22Rv1 (cell line): ENCODE measurements at regions not wholly inside any gene's neighbourhood (a gene's known extent, or its start where the extent isn't known, plus 50 kb on each side); places are given as distances from the start of the nearest gene placed in this dataset.
"Not testable (repeated sequence)": the region's sequence is repeated elsewhere in the genome, so short reads cannot be mapped to it uniquely, and the experiment has no call there.

Experiments used
- H3K27ac ChIP-seq: fragments of 450-650 bp; 2 replicates; pipeline ENCODE4 v1.5.1; 2017
- ZFX ChIP-seq: fragments of 450-650 bp; IDR thresholded peaks from 2 replicates; pipeline ENCODE4 v1.6.1; 2017; ENCODE audit warnings: antibody characterized with exemption, borderline replicate concordance
- TF ChIP-seq, protein P1 (sequence below): fragments of 450-650 bp; IDR thresholded peaks from 2 replicates; pipeline ENCODE4 v1.5.1; 2017; ENCODE audit warnings: mild to moderate bottlenecking

DNA sequence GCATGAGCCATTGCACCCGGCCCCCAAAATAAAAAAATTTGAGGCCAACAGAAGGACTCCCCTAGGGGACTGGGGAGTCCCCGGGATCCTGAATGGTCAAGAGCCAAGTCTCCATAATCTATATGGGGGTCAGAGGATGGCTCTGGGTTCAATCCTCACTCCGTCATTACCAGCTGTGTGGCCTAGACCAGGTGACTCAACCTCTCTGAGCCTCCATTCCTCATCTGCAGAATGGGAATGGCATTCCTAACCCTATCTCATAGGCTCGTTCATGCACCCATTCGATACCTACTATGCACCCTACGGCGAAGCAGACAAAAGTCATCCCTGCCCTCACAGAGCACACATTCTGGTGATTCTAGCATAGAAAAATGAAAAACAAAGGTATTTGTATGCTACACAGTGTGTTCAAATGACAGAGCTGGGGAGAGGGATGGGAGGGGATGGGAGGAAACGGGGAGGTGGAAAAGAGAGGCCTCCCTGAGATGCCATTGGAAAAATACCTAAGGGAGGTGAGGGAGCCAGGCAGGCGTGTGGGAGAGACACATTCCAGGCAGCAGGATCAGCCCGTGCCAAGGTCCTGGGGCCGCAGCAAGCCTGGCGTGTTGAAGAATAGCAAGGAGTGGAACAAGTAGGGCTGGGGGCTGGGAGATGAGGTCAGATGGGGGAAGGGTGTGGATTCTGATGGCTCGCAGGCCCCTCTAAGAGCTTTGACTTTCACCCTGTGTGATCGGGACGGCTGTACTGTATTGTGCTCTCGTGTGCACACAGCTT lies 71.2 kb downstream of the RMI2 start:
- no peak overlapping the region for H3K27ac ChIP-seq
- TF ChIP-seq ZFX, result no peak
- TF ChIP-seq, protein P1, sequence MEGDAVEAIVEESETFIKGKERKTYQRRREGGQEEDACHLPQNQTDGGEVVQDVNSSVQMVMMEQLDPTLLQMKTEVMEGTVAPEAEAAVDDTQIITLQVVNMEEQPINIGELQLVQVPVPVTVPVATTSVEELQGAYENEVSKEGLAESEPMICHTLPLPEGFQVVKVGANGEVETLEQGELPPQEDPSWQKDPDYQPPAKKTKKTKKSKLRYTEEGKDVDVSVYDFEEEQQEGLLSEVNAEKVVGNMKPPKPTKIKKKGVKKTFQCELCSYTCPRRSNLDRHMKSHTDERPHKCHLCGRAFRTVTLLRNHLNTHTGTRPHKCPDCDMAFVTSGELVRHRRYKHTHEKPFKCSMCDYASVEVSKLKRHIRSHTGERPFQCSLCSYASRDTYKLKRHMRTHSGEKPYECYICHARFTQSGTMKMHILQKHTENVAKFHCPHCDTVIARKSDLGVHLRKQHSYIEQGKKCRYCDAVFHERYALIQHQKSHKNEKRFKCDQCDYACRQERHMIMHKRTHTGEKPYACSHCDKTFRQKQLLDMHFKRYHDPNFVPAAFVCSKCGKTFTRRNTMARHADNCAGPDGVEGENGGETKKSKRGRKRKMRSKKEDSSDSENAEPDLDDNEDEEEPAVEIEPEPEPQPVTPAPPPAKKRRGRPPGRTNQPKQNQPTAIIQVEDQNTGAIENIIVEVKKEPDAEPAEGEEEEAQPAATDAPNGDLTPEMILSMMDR, result no peak

- TF ChIP-seq ZFX, result no peak
- TF ChIP-seq, protein P1, result no peak
- H3K27ac ChIP-seq, result no peak overlapping the region
Measured at GRCh38 chr16:11417487-11417886, 72.2 kb downstream of the RMI2 start.

GRCh38 chr16:11418506-11418905 lies 73.2 kb downstream of the RMI2 start:
- TF ChIP-seq, protein P1, result no peak
- TF ChIP-seq ZFX, result no peak
- no peak overlapping the region for H3K27ac ChIP-seq

GRCh38 chr16:11420067-11420466 lies 74.8 kb downstream of the RMI2 start:
- not testable (repeated sequence) for H3K27ac ChIP-seq

DNA sequence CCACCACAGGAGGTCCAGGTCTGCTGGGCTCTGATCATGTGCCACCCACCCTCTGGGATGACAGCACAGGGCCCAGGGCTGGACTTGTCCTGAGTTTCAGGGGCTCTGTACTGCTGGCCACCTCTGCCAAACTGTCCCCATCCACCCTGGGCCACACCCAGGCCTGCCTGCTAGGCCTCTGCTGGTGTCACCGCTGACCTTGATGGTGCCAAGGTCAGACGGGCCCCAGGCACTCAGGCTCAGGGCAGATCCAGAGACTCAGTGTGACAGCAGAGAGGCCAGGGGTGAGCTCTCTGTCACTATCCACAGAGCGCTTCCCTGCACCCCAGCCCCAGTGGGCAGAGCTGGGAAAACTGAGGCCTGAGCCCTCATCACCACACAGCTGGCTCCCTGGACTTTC lies 75.6 kb downstream of the RMI2 start:
- no peak overlapping the region for H3K27ac ChIP-seq
- no peak for TF ChIP-seq ZFX
- TF ChIP-seq, protein P1, result no peak

- TF ChIP-seq ZFX, result no peak
- TF ChIP-seq, protein P1, result no peak
- H3K27ac ChIP-seq, result no peak overlapping the region
Measured at GRCh38 chr16:11422381-11423314, 77.4 kb downstream of the RMI2 start.

- TF ChIP-seq, protein P1, result no peak
- no peak for TF ChIP-seq ZFX
- H3K27ac ChIP-seq, result no peak overlapping the region
Measured at GRCh38 chr16:11423315-11424117, 78.3 kb downstream of the RMI2 start.
